ENCODE measurements at regions not wholly inside any gene's neighbourhood (a gene's known extent, or its start where the extent isn't known, plus 50 kb on each side); places are given as distances from the start of the nearest gene placed in this dataset.

DNA sequence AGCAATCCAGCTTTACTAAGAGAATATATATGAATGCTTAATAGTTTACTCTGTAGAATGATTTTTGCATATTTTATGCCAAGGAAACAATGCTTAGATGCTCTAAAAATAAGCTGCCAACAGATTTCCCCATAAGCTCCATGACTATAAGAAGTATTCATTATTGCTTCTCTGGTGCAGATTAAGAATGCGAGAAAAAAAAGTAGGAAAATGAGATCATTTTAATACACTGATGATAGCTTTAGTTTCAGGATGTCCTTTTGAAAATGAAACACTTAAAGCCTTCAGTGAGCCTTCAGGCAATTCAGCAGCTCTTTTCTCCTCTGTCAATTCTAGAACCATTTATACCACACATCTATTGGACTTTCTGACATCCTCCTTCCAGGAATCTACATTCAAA, 735.0 kb upstream of the POT1 start:
- no peak for DNase-seq (ENCODE audit: low spot score)

DNA sequence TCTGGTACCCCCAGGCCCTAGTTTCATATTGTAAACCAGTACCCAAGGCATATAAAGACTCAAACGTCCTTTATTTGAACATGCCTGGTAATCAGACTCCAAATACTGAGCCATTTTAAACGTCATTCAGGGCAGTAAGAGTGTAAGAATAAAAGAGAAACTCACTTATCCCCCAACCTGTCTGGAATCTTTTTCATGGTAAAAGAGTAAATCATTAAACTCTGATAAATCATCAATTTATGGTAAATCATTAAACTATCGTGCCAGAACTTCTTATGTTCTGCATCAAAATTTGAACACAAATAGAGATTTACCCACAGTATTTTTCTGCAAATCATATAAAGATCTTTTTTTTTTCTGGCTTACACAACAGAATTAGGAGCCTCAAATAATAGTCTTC, 734.3 kb upstream of the POT1 start:
- DNase-seq (ENCODE audit: low spot score) = peak; percentile 66

DNA sequence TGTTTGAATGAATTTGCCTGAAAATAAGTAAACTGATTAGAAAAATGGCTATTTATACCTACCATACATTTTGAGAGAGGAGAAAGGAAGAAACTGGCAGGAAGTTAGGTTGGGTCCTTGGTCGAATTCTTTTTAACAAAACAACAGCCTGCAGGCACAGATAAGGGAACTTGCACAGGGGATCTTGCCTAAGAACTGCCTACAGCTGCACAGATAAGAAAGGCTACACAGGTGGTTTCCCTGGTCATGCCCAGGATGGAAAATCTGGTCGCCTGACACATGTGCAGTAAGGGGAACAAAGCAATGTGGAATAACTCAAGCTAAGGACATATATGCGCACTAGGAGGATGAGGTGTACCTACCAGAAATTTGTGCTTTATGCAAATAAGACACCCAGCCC, 732.1 kb upstream of the POT1 start:
- DNase-seq (ENCODE audit: low spot score) = no peak

DNA sequence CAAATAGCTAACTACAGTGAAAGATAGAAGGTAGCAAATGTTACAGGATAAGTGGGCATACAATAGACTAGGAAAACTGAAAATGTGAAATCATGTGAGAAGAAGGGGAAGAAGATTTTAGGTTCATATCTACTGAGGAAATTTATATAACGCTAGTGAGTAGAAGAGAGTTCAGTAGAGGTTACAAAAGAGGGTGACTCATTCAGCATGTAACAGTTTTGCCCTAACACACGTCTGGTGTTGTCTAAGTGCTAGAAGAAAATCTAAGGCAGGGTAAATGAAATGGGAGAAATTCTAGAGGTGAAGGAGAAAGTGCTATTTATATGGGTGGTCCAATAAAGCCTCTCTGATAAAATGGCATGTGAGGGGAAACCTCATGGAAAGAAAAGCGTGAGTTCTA, 731.4 kb upstream of the POT1 start:
- no peak for DNase-seq (ENCODE audit: low spot score)

DNA sequence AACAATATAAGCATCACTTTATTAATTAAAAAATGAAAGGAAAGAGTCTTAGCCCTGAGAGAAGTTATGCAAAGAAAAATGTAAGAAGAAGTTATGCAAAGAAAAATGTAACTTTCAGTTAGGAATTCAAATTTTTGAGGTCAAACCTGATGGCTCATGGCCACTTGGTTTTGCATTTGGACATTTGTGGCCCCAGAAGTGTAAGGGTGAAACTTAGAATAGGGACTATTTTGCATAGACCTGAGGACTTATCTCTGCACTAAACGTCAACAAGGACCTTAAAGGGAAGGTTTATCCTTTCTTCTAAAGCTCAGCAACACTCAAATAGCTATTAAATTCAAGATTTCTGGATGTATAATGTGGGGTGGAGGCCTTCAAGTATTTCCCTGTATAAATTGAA, 724.5 kb upstream of the POT1 start:
- DNase-seq (ENCODE audit: low spot score) = no peak

DNA sequence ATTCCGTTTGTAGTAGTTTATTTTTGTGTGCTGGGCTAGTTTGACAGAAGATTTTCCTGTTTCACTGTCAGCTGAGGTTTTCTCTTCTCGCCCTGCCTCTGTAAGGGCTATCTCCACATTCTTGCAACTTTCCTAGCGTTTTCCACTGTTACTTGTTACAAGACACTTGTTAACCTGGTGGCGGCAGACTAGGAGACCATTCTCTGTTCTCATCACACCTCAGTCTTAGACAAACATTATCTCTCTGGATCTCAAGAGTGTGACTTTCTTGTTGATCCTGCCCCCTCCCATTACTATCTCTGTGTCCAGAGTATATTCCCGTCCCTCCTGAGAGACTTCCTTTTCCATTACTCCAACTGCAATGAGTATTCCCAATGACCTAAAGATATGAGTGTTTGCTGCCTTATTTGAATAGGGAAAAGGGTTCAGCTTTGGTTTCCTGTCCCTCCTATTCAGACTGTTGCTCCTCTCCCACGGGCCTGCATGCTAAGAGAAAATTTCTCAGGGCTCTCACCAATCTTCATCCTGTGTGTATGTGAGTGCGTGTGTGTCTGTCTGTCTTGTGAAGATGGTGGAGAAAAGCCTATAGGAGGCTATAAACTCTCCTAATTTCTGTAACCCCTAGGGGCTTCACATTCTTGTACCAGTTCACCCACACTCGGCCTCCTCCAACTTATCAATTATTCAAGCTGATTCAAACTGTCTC, 722.4 kb upstream of the POT1 start:
- no peak for DNase-seq (ENCODE audit: low spot score)

DNA sequence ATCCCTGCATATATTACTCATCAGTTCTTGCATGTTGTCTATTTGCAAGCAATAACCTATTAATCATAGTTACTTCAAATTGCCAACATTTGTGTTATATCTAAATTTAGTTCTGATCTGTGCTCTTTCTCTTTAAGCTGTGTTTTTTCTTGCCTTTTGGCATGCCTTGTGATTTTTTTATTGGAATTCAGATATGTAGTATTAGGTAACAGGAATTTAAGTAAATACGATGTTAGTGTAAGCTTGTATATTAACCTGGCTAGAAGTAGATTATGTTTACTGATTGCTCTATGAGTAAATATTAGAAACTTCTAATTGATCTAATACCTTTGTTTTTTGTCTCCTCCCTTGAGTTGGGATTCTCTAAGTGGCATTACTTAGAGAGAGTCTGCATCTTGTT, 718.9 kb upstream of the POT1 start:
- no peak for DNase-seq (ENCODE audit: low spot score)

DNA sequence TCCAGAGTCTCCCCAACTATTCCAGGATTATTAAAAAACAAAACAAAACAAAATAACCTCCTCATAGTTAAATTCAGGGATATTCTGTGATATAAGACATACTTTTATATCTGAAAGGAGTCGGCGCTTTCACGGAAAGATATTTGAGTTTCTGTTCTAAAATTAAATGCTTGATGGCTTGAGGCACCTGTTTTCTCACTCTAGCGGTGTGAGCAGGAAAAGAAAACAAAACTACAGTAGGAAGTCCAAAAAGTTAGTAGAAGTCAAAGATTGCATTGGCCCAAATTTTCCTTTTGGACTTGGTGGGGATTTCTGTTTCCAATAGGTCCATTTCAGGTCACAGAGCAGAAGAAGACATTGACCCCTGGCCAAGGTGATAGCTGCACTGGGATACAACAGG, 716.1 kb upstream of the POT1 start:
- no peak for DNase-seq (ENCODE audit: low spot score)

DNA sequence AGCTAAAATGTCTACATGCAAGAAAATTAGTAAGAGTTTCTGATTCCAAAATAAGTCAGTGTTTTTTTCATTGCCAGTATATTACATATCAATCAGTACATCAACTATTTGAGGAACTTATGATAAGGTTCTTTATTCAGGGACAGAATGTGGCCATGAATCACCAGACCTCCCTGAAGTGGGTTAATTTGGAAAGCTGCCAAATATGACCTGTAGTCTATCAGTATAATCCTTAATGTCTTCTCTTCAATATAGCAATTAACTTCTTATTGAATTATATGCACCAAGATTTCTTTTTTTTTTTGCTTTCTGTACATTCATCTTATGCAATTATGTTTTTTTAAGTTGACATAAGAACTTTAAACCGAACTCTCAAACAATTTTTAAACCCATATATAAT, 714.5 kb upstream of the POT1 start:
- DNase-seq (ENCODE audit: low spot score) = peak; percentile 44

DNA sequence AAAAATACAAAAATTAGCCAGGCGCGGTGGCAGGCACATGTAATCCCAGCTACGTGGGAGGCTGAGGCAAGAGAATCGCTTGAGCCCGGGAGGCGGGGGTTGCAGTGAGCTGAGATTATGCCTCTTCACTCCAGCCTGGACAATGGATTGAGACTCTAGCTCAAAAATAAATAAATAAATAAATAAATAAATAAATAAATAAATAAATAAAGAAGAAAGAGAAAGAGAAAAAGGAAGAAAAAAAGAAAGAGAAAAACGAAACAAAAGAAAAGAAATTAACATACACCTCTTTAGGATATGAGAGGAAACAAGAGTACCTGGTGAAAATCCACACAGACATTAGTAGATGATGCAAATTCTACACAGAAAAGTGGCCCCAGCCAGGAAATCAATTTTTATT, 713.7 kb upstream of the POT1 start:
- DNase-seq (ENCODE audit: low spot score) = no peak

DNA sequence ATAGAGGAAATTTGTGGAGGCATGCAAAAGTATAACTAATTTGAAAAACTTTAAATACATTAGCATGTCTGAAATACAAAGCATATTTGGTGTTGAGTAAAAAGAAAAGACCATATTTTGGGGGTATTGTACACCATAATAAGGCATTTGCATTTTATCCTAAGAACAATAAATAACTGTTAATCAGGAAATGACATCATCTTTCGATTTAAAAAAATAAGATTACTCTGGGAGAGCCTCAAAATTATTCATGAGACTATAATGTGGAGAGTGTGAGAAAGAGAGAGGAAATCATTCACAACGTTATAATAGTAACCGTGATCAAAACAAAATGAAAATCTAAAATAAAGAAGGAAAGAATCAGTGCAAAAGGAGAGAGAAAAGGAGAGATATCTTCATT, 712.3 kb upstream of the POT1 start:
- DNase-seq (ENCODE audit: low spot score) = no peak

DNA sequence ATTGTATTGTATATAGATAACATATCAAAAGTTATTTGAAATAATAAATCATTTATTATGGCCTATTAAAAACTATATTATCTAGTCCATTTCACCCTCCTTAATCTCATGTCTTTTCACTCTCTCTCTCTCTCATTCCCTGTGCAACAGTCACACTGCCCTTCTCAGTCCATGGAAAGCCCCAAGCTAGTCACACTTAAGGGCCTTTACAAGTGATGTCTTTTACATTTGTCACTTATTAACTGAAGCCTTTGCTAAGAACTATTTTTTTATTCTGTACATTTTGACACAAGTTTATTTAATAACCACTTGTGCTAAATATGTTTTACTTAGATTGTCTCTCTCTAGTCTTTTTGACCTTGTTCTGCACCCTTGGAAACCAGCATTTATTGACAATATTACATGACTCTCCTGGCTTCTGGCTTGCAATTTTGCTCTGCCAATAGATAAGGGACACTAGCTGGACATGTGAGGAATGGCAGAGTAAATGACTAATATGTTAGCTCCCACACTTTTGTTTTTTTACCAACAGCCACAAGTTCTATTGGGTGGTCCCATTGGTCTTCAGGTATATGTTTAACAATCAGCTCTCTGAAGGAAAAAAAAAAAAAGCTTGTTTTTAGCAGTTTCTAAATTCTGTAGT, 706.8 kb upstream of the POT1 start:
- DNase-seq (ENCODE audit: low spot score) = peak; percentile 72

DNA sequence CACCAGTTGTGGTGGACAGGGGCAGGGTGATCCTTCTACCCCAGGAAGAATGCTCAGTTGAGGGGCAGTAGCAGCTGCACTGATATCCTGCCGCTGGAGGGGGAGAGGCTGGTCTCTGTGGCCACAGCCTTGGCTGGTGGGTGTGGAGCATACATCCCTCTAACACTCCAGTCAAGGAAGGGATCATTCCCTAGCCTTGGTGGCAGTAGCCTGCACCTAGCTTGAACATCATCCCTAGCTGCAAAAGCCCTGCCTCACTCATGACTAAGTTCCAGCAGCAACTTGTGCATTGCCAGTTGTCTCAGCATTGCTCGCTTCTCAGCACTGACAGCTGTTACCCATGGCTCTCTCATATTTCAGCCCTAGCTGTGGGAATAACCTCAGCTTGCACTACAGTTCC, 688.9 kb upstream of the POT1 start:
- DNase-seq (ENCODE audit: low spot score) = no peak

DNA sequence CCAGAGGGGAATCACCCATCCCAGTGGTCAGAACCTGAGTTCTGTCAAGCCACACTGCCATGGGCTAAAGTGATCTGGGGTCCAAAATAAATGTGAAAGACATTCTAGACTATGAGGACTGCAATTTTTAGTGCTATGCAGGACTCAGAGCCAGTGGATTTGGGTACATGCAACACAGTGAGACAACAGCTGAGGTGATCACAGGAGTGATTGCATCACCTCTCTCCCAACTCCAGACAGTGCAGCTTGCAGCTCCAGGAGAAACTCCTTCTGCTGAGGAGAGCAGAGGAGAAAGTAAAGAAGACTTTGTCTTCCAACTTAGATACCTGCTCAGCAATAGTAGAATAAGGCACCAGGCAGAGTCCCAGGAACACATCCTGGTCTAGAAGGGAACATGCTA, 682.0 kb upstream of the POT1 start:
- no peak for DNase-seq (ENCODE audit: low spot score)

DNA sequence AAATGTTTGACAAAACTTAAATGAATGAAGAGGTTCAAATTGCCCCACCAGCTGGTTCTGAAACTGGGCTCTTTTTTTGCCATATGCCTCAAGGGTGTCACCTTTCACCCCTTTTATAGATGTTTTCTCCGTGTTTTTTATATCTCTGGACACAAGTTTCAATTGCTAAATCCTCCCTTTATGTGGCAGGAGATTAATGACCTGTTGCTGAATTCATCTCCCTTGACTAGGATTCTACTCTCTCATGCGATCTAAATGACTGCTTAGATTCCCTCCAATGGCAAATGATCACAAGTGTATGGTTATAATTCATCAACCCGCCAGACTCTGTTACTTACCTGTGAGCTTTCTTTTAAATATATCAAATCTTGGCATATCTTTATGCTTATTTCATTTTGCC, 677.0 kb upstream of the POT1 start:
- no peak for DNase-seq (ENCODE audit: low spot score)

DNA sequence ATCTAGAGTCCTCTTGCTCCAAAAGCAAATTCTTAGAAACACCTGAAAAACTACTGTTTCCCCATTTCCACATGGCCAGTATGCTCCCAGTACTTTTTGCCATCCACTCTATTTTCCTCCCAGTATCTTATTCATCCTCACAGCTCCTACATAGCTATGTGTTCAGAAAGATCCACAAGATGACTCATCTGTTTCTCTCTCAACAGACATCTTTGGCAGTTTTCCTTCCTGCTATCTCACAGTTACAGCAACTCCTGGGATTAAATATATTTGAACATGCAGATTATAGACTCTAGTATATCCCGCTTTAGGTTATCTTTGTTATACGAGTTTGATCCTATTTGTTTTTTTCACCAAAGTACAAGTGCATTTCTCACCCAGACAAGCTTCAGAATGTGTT, 675.6 kb upstream of the POT1 start:
- peak; percentile 31 for DNase-seq (ENCODE audit: low spot score)

DNA sequence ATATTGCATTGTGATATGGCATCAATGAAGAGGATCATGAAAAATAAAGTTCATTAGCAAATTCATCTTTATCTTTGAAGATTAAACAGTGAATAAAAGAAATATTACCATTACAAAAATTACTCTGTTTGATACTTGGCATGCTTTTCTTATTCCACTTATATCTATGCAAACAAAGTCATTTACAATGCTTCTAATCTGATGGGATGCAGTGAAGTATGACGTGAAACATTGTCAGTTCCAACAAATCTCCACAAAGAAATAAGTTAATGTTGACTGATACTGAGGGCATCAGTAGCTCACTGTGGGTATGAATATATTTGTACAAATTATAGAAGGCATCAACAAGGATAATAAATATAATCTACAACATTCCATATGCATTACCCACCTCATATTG, 672.8 kb upstream of the POT1 start:
- DNase-seq (ENCODE audit: low spot score) = no peak

DNA sequence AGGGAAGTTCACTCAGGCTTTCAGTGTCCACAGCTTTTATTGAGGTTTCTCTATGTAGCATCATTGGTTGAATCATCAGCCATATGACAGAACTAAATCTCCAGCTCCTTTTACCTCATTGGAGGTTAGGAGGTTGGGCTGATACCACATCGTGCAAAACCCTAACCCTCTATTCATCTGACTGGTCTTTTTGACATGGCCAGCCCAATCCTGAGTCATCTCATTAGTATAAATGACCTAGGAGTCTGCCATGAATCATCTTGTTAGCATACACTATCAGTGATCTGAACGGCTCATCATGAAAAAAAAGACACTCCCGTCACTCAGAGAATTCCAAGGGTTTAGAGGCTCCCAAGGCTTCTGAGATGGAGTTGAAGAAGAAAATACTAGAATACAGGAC, 669.8 kb upstream of the POT1 start:
- peak; percentile 31 for DNase-seq (ENCODE audit: low spot score)

DNA sequence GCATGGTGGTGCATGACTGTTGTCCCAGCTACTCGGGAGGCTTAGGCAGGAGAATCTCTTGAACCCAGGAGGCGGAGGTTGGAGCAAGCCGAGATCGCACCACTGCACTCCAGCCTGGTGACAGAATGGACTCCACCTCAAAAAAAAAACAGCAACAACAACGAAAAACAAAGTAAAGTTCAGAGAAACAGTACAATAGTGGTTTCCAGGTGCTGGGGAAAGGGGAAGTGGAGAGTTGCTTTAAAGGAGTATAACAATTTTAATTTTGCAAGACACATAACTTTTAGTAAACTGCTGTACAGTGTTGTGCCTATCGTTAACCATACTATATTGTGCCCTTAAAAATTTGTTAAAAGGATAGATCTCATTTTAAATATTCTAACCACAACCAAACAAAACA, 662.7 kb upstream of the POT1 start:
- DNase-seq (ENCODE audit: low spot score) = no peak

DNA sequence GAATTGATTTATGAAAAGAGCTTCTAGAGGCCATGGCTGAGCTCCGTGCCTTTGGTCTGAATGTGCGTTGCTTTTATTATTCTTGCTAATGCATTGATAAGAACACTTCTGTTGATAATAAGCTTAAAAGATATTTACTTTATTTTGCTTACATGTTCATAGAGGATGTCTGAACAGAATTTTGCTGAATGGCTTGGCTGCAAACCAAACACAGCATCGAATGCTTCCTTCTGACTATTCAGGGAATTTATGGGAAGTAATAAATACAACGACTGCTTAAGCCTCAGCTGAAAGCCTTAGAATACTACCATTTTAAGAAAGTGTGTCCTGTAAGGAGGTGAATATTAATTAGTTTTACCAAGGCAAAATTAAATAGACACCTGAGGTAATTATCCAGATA, 643.5 kb upstream of the POT1 start:
- no peak for DNase-seq (ENCODE audit: low spot score)

DNA sequence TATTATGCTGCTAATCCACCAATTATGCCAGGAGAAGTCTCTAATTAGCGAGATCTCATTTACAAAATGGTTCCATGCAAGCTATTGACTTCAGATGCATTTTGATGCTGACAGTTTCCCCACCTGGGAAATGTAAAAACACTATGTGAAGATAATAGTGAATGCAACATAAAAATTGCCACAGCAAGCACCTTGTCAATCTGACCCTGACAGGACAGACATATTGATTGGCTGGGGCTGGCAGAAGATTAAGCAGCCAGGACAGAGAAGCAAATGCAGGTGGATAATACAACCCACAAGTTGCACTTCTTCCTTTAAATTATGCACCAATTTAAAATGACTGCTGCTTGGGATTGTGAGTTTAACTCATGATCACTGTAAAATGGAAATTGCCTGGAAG, 642.8 kb upstream of the POT1 start:
- no peak for DNase-seq (ENCODE audit: low spot score)

DNA sequence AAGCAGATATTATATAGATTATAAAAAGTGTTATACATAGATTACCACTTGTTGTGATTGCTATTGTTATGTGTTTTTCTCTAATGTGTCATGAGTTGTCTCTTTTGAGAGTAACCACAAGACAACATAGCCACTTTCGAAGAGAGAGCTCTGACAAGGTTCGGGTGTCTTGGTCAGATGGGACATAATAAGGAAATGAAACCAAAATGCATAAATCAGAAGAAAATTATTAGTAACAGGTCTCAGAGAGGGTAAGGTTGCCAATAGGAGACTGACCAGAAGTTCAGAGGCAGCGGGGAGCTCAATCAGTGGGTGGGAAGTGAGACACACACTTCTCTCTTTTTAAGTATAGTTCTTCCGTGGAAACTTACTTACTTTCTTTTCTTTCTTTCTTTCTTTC, 639.2 kb upstream of the POT1 start:
- DNase-seq (ENCODE audit: low spot score) = no peak

DNA sequence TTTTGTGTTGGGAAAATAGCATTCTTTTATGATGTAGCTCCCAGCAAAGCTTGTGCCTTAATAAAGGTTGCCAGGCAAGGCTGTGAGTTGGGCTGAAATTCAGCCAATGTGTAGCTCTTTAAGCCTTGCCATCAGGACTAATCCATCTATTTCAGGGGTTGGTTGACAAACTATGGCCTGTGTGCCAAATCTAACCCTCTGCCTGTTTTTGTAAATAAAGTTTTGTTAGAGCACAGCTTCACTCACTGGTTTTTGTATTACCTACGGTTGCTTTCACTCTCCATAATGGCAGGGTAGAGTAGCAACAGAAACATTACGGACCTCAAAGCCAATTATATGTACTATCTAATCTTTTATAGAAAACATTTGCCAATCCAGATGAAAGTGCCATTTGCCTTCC, 638.1 kb upstream of the POT1 start:
- no peak for DNase-seq (ENCODE audit: low spot score)

DNA sequence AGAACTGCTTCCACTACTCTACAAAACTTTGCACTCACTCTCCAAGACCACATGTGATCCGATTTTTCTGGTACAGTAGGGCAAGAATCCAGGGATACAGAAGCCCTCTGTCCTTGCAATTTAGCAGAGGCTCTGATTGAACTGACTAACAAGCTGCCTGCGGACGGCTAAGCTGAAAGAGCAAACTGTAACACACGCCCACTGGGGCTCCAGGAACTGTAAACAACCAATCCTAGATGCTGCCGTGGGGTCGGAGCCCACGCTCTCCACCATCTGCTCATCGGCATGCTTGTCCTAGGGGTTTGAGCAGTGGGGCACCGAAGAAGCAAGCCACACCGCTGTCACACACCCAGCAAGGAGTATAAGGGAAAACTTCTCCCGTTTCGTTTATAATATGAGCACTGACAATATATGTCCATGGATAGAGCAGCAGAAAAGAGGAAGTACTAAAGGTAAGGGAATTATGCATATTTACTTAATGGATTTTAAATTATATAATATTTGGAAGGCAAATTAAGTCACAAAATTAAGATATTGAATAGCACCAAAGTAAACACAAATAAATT, 634.4 kb upstream of the POT1 start:
- DNase-seq (ENCODE audit: low spot score) = no peak

All from kidney tubule cell (primary cell).